ENCODE measurements at regions not wholly inside any gene's neighbourhood (a gene's known extent, or its start where the extent isn't known, plus 50 kb on each side); places are given as distances from the start of the nearest gene placed in this dataset.

- no peaks in the 10 kb centered on the region for H3K9me3 ChIP-seq (ENCODE audit: low read depth, low read length)
- H3K4me3 ChIP-seq, result no peak overlapping the region
- no peaks in the 10 kb centered on the region for H3K36me3 ChIP-seq (ENCODE audit: insufficient read depth, low read length)
- no peak overlapping the region for H3K9ac ChIP-seq (ENCODE audit: insufficient read length)
- no peak overlapping the region for H3K27ac ChIP-seq
- DNase-seq (ENCODE audit: low read depth, low spot score), result no peak
- no peak for TF ChIP-seq POLR2AphosphoS5 (IDR thresholded peaks at IDR 0.05; ENCODE audit: borderline replicate concordance, low read depth, low read length)
- TF ChIP-seq EZH2 (IDR thresholded peaks at IDR 0.05), result no peak
- no peak for TF ChIP-seq FOXP2 (optimal IDR thresholded peaks at IDR 0.05; ENCODE audit: control extremely low read depth, extremely low read length, insufficient read depth)
Observed at GRCh38 chr15:31151301-31152233, 50.0 kb upstream of the TRPM1 start.

DNA sequence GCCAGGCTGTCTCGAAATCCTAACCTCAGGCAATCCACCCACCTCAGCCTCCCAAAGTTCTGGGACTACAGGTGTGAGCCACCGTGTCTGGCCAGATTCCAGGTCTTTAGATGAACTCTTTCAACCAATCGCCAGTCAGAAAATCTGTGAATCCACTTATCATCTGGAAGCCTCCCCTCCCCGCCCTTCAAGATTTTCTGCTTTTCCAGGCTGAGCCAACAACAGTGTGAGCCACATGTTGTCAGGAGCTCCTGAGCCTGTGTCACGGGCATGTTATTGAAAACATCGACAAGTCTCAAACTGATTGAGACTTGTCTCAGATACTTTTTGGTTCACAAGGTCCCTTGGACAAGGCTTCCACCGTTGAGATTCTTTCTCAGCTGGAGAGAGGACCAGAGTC lies 52.0 kb upstream of the TRPM1 start:
- DNase-seq (ENCODE audit: low read depth, low spot score), result no peak
- Histone ChIP-seq H3K9ac (ENCODE audit: insufficient read length) (no peak overlapping the region), H3K9me3 (ENCODE audit: low read depth, low read length) (no peaks in the 10 kb centered on the region), H3K36me3 (ENCODE audit: insufficient read depth, low read length) (no peaks in the 10 kb centered on the region), H3K27ac (no peak overlapping the region), H3K4me3 (no peak overlapping the region)
- TF ChIP-seq FOXP2 (optimal IDR thresholded peaks at IDR 0.05; ENCODE audit: control extremely low read depth, extremely low read length, insufficient read depth) (no peak), POLR2AphosphoS5 (IDR thresholded peaks at IDR 0.05; ENCODE audit: borderline replicate concordance, low read depth, low read length) (no peak), EZH2 (IDR thresholded peaks at IDR 0.05) (no peak)

GRCh38 chr15:31155151-31155550 lies 53.6 kb upstream of the TRPM1 start:
- no peaks in the 10 kb centered on the region for H3K36me3 ChIP-seq (ENCODE audit: insufficient read depth, low read length)
- no peak overlapping the region for H3K4me3 ChIP-seq
- H3K9me3 ChIP-seq (ENCODE audit: low read depth, low read length), result no peaks in the 10 kb centered on the region
- no peak for TF ChIP-seq POLR2AphosphoS5 (IDR thresholded peaks at IDR 0.05; ENCODE audit: borderline replicate concordance, low read depth, low read length)
- TF ChIP-seq FOXP2 (optimal IDR thresholded peaks at IDR 0.05; ENCODE audit: control extremely low read depth, extremely low read length, insufficient read depth), result no peak
- no peak for TF ChIP-seq EZH2 (IDR thresholded peaks at IDR 0.05)
- H3K27ac ChIP-seq, result no peak overlapping the region
- DNase-seq (ENCODE audit: low read depth, low spot score), result no peak
- no peak overlapping the region for H3K9ac ChIP-seq (ENCODE audit: insufficient read length)

GRCh38 chr15:31156226-31156625 lies 54.7 kb upstream of the TRPM1 start:
- no peak for DNase-seq (ENCODE audit: low read depth, low spot score)
- no peaks in the 10 kb centered on the region for H3K9me3 ChIP-seq (ENCODE audit: low read depth, low read length)
- no peak overlapping the region for H3K27ac ChIP-seq
- no peaks in the 10 kb centered on the region for H3K36me3 ChIP-seq (ENCODE audit: insufficient read depth, low read length)
- TF ChIP-seq EZH2 (IDR thresholded peaks at IDR 0.05), result no peak
- no peak for TF ChIP-seq POLR2AphosphoS5 (IDR thresholded peaks at IDR 0.05; ENCODE audit: borderline replicate concordance, low read depth, low read length)
- TF ChIP-seq FOXP2 (optimal IDR thresholded peaks at IDR 0.05; ENCODE audit: control extremely low read depth, extremely low read length, insufficient read depth), result no peak
- no peak overlapping the region for H3K9ac ChIP-seq (ENCODE audit: insufficient read length)
- H3K4me3 ChIP-seq, result no peak overlapping the region

DNA sequence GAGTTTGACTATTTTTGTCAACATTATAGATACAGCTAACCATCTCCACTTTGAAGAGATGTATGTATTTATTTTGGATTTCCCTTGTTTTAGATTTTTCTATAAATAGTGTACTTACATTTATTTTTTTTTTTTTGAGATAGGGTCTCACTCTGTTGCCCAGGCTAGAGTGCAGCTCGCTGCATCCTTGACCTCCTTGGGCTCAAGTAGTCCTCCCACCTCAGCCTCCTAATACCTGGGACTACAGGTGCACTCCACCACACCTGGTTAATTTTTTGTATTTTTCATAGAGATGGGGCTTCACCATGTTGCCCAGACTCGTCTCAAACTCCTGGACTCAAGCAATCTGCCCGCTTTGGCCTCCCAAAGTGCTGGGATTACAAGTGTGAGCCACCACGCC lies 55.3 kb upstream of the TRPM1 start:
- Histone ChIP-seq H3K27ac (no peak overlapping the region), H3K9me3 (ENCODE audit: low read depth, low read length) (no peaks in the 10 kb centered on the region), H3K36me3 (ENCODE audit: insufficient read depth, low read length) (no peaks in the 10 kb centered on the region), H3K4me3 (no peak overlapping the region), H3K9ac (ENCODE audit: insufficient read length) (no peak overlapping the region)
- no peak for TF ChIP-seq POLR2AphosphoS5 (IDR thresholded peaks at IDR 0.05; ENCODE audit: borderline replicate concordance, low read depth, low read length)
- TF ChIP-seq FOXP2 (optimal IDR thresholded peaks at IDR 0.05; ENCODE audit: control extremely low read depth, extremely low read length, insufficient read depth), result no peak
- no peak for TF ChIP-seq EZH2 (IDR thresholded peaks at IDR 0.05)
- no peak for DNase-seq (ENCODE audit: low read depth, low spot score)

GRCh38 chr15:31157644-31158069 lies 56.1 kb upstream of the TRPM1 start:
- H3K36me3 ChIP-seq (ENCODE audit: insufficient read depth, low read length), result no peaks in the 10 kb centered on the region
- no peak overlapping the region for H3K9ac ChIP-seq (ENCODE audit: insufficient read length)
- no peak overlapping the region for H3K27ac ChIP-seq
- H3K4me3 ChIP-seq, result no peak overlapping the region
- TF ChIP-seq POLR2AphosphoS5 (IDR thresholded peaks at IDR 0.05; ENCODE audit: borderline replicate concordance, low read depth, low read length) (no peak), EZH2 (IDR thresholded peaks at IDR 0.05) (no peak), FOXP2 (optimal IDR thresholded peaks at IDR 0.05; ENCODE audit: control extremely low read depth, extremely low read length, insufficient read depth) (no peak)
- H3K9me3 ChIP-seq (ENCODE audit: low read depth, low read length), result no peaks in the 10 kb centered on the region
- no peak for DNase-seq (ENCODE audit: low read depth, low spot score)

GRCh38 chr15:31158858-31159569 lies 57.5 kb upstream of the TRPM1 start:
- no peaks in the 10 kb centered on the region for H3K36me3 ChIP-seq (ENCODE audit: insufficient read depth, low read length)
- H3K9me3 ChIP-seq (ENCODE audit: low read depth, low read length), result no peaks in the 10 kb centered on the region
- no peak overlapping the region for H3K9ac ChIP-seq (ENCODE audit: insufficient read length)
- DNase-seq (ENCODE audit: low read depth, low spot score), result no peak
- TF ChIP-seq EZH2 (IDR thresholded peaks at IDR 0.05) (no peak), POLR2AphosphoS5 (IDR thresholded peaks at IDR 0.05; ENCODE audit: borderline replicate concordance, low read depth, low read length) (no peak), FOXP2 (optimal IDR thresholded peaks at IDR 0.05; ENCODE audit: control extremely low read depth, extremely low read length, insufficient read depth) (no peak)
- H3K27ac ChIP-seq, result no peak overlapping the region
- H3K4me3 ChIP-seq, result no peak overlapping the region

DNA sequence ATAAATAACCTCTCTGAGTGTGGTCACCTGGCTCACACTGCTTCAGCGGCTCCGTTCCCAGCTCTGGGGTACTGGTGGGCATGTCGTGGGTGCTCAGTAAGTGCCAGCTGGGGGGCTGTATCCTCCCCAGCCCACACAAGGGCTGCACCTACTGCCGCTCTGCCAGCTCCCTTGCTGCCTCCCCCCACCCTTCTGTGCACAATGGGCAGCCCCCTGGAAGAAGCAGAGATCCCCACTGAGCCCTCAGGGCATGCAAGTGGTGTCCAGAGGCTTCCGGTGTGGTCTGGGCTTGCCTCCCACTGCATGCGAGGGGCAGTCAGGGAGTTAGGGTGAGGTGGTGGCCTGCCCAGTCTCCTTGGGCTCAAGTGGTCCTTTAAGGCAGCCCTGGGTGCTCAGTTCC lies 58.3 kb upstream of the TRPM1 start:
- H3K9me3 ChIP-seq (ENCODE audit: low read depth, low read length), result no peaks in the 10 kb centered on the region
- DNase-seq (ENCODE audit: low read depth, low spot score), result no peak
- H3K27ac ChIP-seq, result no peak overlapping the region
- no peaks in the 10 kb centered on the region for H3K36me3 ChIP-seq (ENCODE audit: insufficient read depth, low read length)
- no peak for TF ChIP-seq POLR2AphosphoS5 (IDR thresholded peaks at IDR 0.05; ENCODE audit: borderline replicate concordance, low read depth, low read length)
- no peak for TF ChIP-seq EZH2 (IDR thresholded peaks at IDR 0.05)
- no peak for TF ChIP-seq FOXP2 (optimal IDR thresholded peaks at IDR 0.05; ENCODE audit: control extremely low read depth, extremely low read length, insufficient read depth)
- H3K9ac ChIP-seq (ENCODE audit: insufficient read length), result no peak overlapping the region
- no peak overlapping the region for H3K4me3 ChIP-seq

Measured in SK-N-MC (cell line).